PC-3 (cell line): ENCODE measurements at regions not wholly inside any gene's neighbourhood (a gene's known extent, or its start where the extent isn't known, plus 50 kb on each side); places are given as distances from the start of the nearest gene placed in this dataset.

ENCODE experiments used
- CTCF ChIP-seq: fragments of 300-600 bp; sonication (generic); conservative IDR thresholded peaks from 2 replicates; pipeline ENCODE4 v1.5.1; 2017; ENCODE audit warnings: antibody characterized with exemption, low read depth, mild to moderate bottlenecking, low read length
- EZH2 ChIP-seq: fragments of 300-600 bp; sonication (generic); IDR thresholded peaks from one replicate; pipeline ENCODE4 v1.6.1; 2017; ENCODE audit warnings: antibody characterized with exemption, mild to moderate bottlenecking, low read length; ENCODE audit not compliant: unreplicated experiment

- TF ChIP-seq EZH2 (no peak), CTCF (no peak)
Observed at GRCh38 chr4:123578276-123579029, 181.9 kb downstream of the SPRY1 start.
